Glomerular visceral epithelial cell (primary cell): ENCODE measurements at regions not wholly inside any gene's neighbourhood (a gene's known extent, or its start where the extent isn't known, plus 50 kb on each side); places are given as distances from the start of the nearest gene placed in this dataset.
"Not testable (repeated sequence)": the region's sequence is repeated elsewhere in the genome, so short reads cannot be mapped to it uniquely, and the experiment has no call there.

ENCODE experiments used
- DNase-seq: peaks from one replicate; pipeline ENCODE4 v3.0.0-alpha.2; 2016; ENCODE audit errors: extremely low spot score

- no peak for DNase-seq
Measured at GRCh38 chr2:19653509-19653908, 248.3 kb downstream of the TTC32 start.

- DNase-seq, result no peak
Measured at GRCh38 chr2:19652811-19653210, 249.0 kb downstream of the TTC32 start.

- DNase-seq, result no peak
Measured at GRCh38 chr2:19651466-19651865, 250.3 kb downstream of the TTC32 start.

- peak; percentile 78 for DNase-seq
Measured at GRCh38 chr2:19649785-19650380, 251.9 kb downstream of the TTC32 start.

- DNase-seq, result no peak
Measured at GRCh38 chr2:19649142-19649541, 252.6 kb downstream of the TTC32 start.

- DNase-seq, result peak; percentile 17
Measured at GRCh38 chr2:19648583-19648982, 253.2 kb downstream of the TTC32 start.

GRCh38 chr2:19646987-19647386, 254.8 kb downstream of the TTC32 start:
- DNase-seq, result no peak

- no peak for DNase-seq
Measured at GRCh38 chr2:19644763-19645162, 257.0 kb downstream of the TTC32 start.

- no peak for DNase-seq
Measured at GRCh38 chr2:19643117-19643518, 258.7 kb downstream of the TTC32 start.

- no peak for DNase-seq
Measured at GRCh38 chr2:19642501-19642900, 259.3 kb downstream of the TTC32 start.

- DNase-seq, result no peak
Measured at GRCh38 chr2:19635951-19636510, 265.8 kb downstream of the TTC32 start.

- no peak for DNase-seq
Measured at GRCh38 chr2:19632403-19632991, 269.3 kb downstream of the TTC32 start.

- no peak for DNase-seq
Measured at GRCh38 chr2:19631871-19632270, 269.9 kb downstream of the TTC32 start.

GRCh38 chr2:19630921-19631320, 270.9 kb downstream of the TTC32 start:
- no peak for DNase-seq

- DNase-seq, result no peak
Measured at GRCh38 chr2:19627359-19627758, 268.9 kb upstream of the OSR1 start.

GRCh38 chr2:19623488-19623887, 265.1 kb upstream of the OSR1 start:
- peak; percentile 64 for DNase-seq

- DNase-seq, result no peak
Measured at GRCh38 chr2:19617257-19617848, 258.9 kb upstream of the OSR1 start.

- DNase-seq, result not testable (repeated sequence)
Measured at GRCh38 chr2:19615402-19615801, 257.0 kb upstream of the OSR1 start.

GRCh38 chr2:19614066-19614465, 255.6 kb upstream of the OSR1 start:
- no peak for DNase-seq

GRCh38 chr2:19611491-19612332, 253.3 kb upstream of the OSR1 start:
- DNase-seq, result peak; percentile 93

- DNase-seq, result no peak
Measured at GRCh38 chr2:19609266-19609665, 250.8 kb upstream of the OSR1 start.
